Suprapubic skin (tissue), 4 donors: ENCODE measurements at regions not wholly inside any gene's neighbourhood (a gene's known extent, or its start where the extent isn't known, plus 50 kb on each side); places are given as distances from the start of the nearest gene placed in this dataset.

Experiments used
- DNase-seq, 2 donors: peaks; one replicate each; pipeline ENCODE4 v3.0.0-alpha.2; 2019; ENCODE audit warnings: low spot score in 2 of 2
- H3K27ac ChIP-seq: fragments of 200-600 bp; sonication (generic); one replicate; pipeline ENCODE4 v1.5.1; 2019
- H3K27me3 ChIP-seq: fragments of 200-600 bp; sonication (generic); one replicate; pipeline ENCODE4 v1.5.1; 2019
- H3K36me3 ChIP-seq: fragments of 200-600 bp; sonication (generic); one replicate; pipeline ENCODE4 v1.5.1; 2019
- H3K4me1 ChIP-seq: fragments of 200-600 bp; sonication (generic); one replicate; pipeline ENCODE4 v1.5.1; 2019
- H3K4me3 ChIP-seq: fragments of 200-600 bp; sonication (generic); one replicate; pipeline ENCODE4 v1.5.1; 2019; ENCODE audit warnings: mild to moderate bottlenecking
- H3K9me3 ChIP-seq: fragments of 200-600 bp; sonication (generic); one replicate; pipeline ENCODE4 v1.5.1; 2019
- EP300 ChIP-seq: sonication (generic); formaldehyde crosslinking; IDR thresholded peaks from one replicate; pipeline ENCODE4 v1.6.1; 2017; ENCODE audit warnings: antibody characterized with exemption
- POLR2A ChIP-seq, 2 donors: fragments of 450-650 bp; IDR thresholded peaks; one replicate each; pipeline ENCODE4 v1.6.1; 2017; ENCODE audit warnings: antibody characterized with exemption in 2 of 2, mild to moderate bottlenecking in 2 of 2, moderate library complexity in 2 of 2
- POLR2AphosphoS5 ChIP-seq, 3 donors: sonication (generic); formaldehyde crosslinking; IDR thresholded peaks; one replicate each; pipeline ENCODE4 v1.6.1; 2017; ENCODE audit warnings: antibody characterized with exemption in 3 of 3
- WGBS: methylation state at CpG from one replicate; pipeline ENCODE4 v1.1.5; 2018; 5-methylcytosine and 5-hydroxymethylcytosine counted together
- TF ChIP-seq, protein P1 (sequence below), 2 donors: fragments of 200-600 bp in 1 of 2; fragments of 450-650 bp in 1 of 2; sonication (generic) in 1 of 2; IDR thresholded peaks; one replicate each; pipeline ENCODE4 v1.5.1; 2016 to 2019; ENCODE audit warnings: antibody characterized with exemption in 2 of 2, mild to moderate bottlenecking in 1 of 2, moderate library complexity in 1 of 2

DNA sequence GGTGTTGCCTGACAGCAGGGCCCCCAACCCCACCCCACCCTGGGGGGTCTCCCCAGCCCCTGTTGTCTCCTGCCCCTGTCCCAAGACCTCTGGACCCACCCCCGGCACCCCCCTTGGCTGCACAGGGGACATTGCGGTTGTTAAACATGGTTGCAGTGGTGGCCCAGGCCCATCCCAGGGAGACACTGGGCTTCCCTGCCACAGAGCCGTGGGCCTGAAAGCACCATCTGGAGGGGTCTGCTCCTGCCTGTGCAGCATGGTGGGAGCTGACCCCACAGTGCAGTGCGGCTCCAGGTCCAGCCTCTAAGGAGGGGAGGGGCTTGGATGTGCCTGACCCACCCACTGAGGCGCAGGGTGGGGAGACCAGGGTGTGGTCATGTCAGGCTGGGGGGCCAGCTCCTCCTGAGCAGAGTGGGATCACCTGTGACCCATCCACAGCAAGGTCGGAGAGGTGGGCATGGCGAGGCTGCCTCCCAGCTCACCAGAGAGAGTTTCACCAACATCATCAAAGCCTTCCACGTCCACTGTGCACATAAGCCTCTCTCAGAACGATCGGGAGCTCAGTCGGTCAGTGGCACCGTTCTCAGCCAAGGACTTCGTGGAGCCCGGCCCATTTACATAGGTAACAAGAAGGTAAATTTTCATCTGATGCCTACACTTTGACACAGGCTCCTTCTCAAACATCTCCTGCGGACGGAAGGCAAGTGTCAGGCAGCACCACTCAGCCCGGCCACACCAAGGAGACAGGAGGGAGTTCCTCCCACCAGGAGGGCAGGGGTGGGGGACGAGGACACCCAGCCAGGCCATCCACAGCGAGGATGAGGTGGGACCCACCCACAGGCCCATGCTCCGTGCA, 201.1 kb downstream of the BRD1 start:
- Histone ChIP-seq H3K4me1 (peaks cover 6% of the 10 kb centered on the region), H3K9me3 (no peaks in the 10 kb centered on the region), H3K4me3 (no peak overlapping the region), H3K36me3 (no peaks in the 10 kb centered on the region), H3K27me3 (peaks cover 34% of the 10 kb centered on the region), H3K27ac (no peak overlapping the region)
- TF ChIP-seq, protein P1, sequence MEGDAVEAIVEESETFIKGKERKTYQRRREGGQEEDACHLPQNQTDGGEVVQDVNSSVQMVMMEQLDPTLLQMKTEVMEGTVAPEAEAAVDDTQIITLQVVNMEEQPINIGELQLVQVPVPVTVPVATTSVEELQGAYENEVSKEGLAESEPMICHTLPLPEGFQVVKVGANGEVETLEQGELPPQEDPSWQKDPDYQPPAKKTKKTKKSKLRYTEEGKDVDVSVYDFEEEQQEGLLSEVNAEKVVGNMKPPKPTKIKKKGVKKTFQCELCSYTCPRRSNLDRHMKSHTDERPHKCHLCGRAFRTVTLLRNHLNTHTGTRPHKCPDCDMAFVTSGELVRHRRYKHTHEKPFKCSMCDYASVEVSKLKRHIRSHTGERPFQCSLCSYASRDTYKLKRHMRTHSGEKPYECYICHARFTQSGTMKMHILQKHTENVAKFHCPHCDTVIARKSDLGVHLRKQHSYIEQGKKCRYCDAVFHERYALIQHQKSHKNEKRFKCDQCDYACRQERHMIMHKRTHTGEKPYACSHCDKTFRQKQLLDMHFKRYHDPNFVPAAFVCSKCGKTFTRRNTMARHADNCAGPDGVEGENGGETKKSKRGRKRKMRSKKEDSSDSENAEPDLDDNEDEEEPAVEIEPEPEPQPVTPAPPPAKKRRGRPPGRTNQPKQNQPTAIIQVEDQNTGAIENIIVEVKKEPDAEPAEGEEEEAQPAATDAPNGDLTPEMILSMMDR (IDR thresholded peaks at IDR 0.05) = no peak
- TF ChIP-seq POLR2A (IDR thresholded peaks at IDR 0.05) (no peak), POLR2AphosphoS5 (IDR thresholded peaks at IDR 0.05) (no peak), EP300 (no peak)
- WGBS = 86% methylated on average over 10 of the region's 20 CpGs
- DNase-seq = no peak

DNA sequence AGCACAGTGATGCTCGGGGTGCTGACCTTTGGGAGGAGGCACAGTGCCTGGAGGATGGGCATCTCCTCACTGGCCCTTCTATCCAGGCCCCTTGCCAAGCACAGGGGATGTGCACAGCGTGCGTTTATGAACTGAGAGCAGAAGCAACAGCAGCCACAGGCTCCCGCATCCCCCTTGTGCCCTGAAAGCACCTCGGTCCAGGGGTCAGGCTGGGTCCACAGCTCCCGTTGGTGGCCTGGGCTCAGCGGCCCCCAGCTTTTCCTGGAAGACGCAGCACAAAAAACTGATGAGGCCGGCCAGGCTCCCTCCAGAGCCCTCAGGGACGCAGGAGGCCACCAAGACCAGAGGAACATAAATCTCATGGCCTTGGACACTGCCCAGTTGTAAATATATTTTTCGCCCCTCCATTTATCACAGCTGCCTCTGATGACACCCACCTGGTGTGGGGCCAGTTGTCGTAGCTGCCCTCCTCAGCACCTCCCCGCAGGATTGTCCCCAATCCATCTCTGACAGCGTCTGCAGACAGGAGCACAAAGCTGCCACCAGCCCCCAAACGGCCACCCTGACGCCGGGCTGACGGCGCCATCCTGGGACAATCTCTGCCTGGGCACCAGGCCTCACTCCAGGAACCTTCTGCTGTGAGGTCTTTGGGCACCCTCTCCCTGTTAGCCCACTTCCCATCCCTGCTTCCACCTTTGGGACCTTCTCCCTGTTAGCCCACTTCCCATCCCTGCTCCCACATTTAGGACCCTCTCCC, 203.1 kb downstream of the BRD1 start:
- Histone ChIP-seq H3K27me3 (peaks cover 44% of the 10 kb centered on the region), H3K27ac (no peak overlapping the region), H3K4me1 (peaks cover 6% of the 10 kb centered on the region), H3K36me3 (no peaks in the 10 kb centered on the region), H3K9me3 (no peaks in the 10 kb centered on the region), H3K4me3 (no peak overlapping the region)
- WGBS = 68% methylated on average over 15 of the region's 19 CpGs
- DNase-seq = no peak
- TF ChIP-seq EP300 (no peak), POLR2AphosphoS5 (IDR thresholded peaks at IDR 0.05) (no peak), POLR2A (IDR thresholded peaks at IDR 0.05) (no peak)
- TF ChIP-seq, protein P1 (IDR thresholded peaks at IDR 0.05) = no peak

DNA sequence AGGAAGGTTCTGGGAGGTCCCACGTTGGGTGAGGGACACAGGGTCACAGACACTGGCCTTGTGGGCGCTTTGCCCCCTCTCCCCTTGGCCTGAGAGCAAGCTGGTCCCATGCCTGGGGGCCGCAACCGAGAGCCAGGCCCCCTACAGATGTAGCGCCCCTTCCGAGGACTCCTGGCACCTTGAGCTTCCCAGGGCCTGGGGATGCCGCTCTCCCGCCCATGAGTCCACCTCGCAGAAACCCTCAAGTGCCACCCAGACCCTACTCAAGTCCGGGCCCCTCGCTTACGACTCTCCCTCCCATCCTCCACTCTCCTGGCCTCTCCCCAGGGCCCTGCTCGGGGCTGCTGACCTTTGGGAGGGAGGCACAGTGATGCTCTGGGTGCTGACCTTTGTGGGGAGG, 204.0 kb downstream of the BRD1 start:
- WGBS = 83% methylated on average over 9 of the region's 13 CpGs
- Histone ChIP-seq H3K27me3 (peaks cover 47% of the 10 kb centered on the region), H3K4me3 (no peak overlapping the region), H3K36me3 (no peaks in the 10 kb centered on the region), H3K27ac (no peak overlapping the region), H3K9me3 (no peaks in the 10 kb centered on the region), H3K4me1 (peaks cover 5% of the 10 kb centered on the region)
- TF ChIP-seq EP300 = no peak
- no peak for TF ChIP-seq POLR2AphosphoS5 (IDR thresholded peaks at IDR 0.05)
- TF ChIP-seq, protein P1 (IDR thresholded peaks at IDR 0.05) = no peak
- DNase-seq = no peak

DNA sequence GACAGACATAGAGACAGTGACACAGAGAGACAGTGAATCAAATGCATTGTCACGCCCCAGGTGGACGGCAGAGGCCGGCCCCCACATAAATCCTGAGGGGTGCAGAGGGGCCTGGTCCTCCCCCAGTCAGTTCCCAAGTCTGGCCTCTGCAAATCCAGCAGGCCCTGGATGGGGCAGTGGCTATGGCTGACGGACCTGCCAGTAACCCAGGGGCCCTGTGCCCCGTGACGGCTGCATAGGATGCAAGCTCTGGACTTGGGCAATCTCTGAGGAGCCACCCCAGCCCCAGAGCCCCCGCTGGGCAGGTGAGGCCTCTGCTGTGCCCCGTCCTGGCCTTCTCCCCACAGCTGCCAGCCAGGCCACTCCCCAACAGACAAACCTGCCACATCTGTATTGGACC, 204.5 kb downstream of the BRD1 start:
- Histone ChIP-seq H3K4me1 (no peaks in the 10 kb centered on the region), H3K27me3 (peaks cover 50% of the 10 kb centered on the region), H3K27ac (no peak overlapping the region), H3K9me3 (no peaks in the 10 kb centered on the region), H3K36me3 (no peaks in the 10 kb centered on the region), H3K4me3 (no peak overlapping the region)
- TF ChIP-seq EP300 (no peak), POLR2AphosphoS5 (IDR thresholded peaks at IDR 0.05) (no peak), POLR2A (IDR thresholded peaks at IDR 0.05) (no peak)
- TF ChIP-seq, protein P1 (IDR thresholded peaks at IDR 0.05) = no peak
- DNase-seq = no peak
- WGBS = 64% methylated on average over 3 of the region's 8 CpGs
